ENCODE measurements at regions not wholly inside any gene's neighbourhood (a gene's known extent, or its start where the extent isn't known, plus 50 kb on each side); places are given as distances from the start of the nearest gene placed in this dataset.

- in situ Hi-C loops (cut with HindIII; ENCODE audit: extremely low pct_ligation_motif_present, low pct_unique_long_range_greater_than_20kb), result no loop called here
- no peaks in the 10 kb centered on the region for H3K27me3 ChIP-seq (ENCODE audit: control insufficient read depth in 1 of 2, insufficient read depth in 2 of 2, low read length in 2 of 2)
- TF ChIP-seq ZNF501 (CRISPR knock-in tag; IDR thresholded peaks at IDR 0.05), result no peak
- no peak for TF ChIP-seq ZNF430 (CRISPR knock-in tag; IDR thresholded peaks at IDR 0.05)
- TF ChIP-seq PPARG (CRISPR knock-in tag; conservative IDR thresholded peaks at IDR 0.05), result no peak
- no peak for TF ChIP-seq ZNF468 (CRISPR knock-in tag; IDR thresholded peaks at IDR 0.05)
- TF ChIP-seq ZNF577 (CRISPR knock-in tag; IDR thresholded peaks at IDR 0.05; ENCODE audit: borderline replicate concordance, low read depth), result no peak
- no peak for TF ChIP-seq ZNF768 (CRISPR knock-in tag; IDR thresholded peaks at IDR 0.05)
- no peak for TF ChIP-seq ETV6 (CRISPR knock-in tag; conservative IDR thresholded peaks at IDR 0.05)
- TF ChIP-seq MBNL3 (CRISPR knock-in tag; conservative IDR thresholded peaks at IDR 0.05), result no peak
- TF ChIP-seq ZMAT3 (CRISPR knock-in tag; conservative IDR thresholded peaks at IDR 0.05), result no peak
- TF ChIP-seq ZNF510 (CRISPR knock-in tag; IDR thresholded peaks at IDR 0.05; ENCODE audit: low read depth), result no peak
- no peak for TF ChIP-seq ZBTB7B (CRISPR knock-in tag; IDR thresholded peaks at IDR 0.05)
- TF ChIP-seq ATRX (CRISPR knock-in tag; IDR thresholded peaks at IDR 0.05; ENCODE audit: borderline replicate concordance), result no peak
- no peak for TF ChIP-seq DR1 (CRISPR knock-in tag; IDR thresholded peaks at IDR 0.05)
- TF ChIP-seq NCOA5 (CRISPR knock-in tag; IDR thresholded peaks at IDR 0.05), result no peak
- TF ChIP-seq ZNF777 (CRISPR knock-in tag; IDR thresholded peaks at IDR 0.05), result no peak
- intact Hi-C loops (cut with micrococcal nuclease; ENCODE audit: unreplicated experiment), result no loop called here
- H4K20me1 ChIP-seq (ENCODE audit: insufficient read depth, low read length), result no peaks in the 10 kb centered on the region
- CTCF ChIA-PET (ENCODE audit: low intra/inter-chr PET ratio, low total read pairs), result no interaction called here
- H3K4me1 ChIP-seq (ENCODE audit: insufficient read depth, low read length), result no peaks in the 10 kb centered on the region
- H2AFZ ChIP-seq (ENCODE audit: low read length), result no peak overlapping the region
- no peaks in the 10 kb centered on the region for H3K36me3 ChIP-seq (replicated peaks in 1 of 2; ENCODE audit: control insufficient read depth in 1 of 2, insufficient read depth in 2 of 2, low read length in 2 of 2)
- H3K9ac ChIP-seq (ENCODE audit: insufficient read depth, low read depth, low read length), result no peak overlapping the region
- no peaks in the 10 kb centered on the region for H3K79me2 ChIP-seq (ENCODE audit: insufficient read depth, low read length)
- no peak for DNase-seq (ENCODE audit: low spot score)
- no TSS peak for BruUV-seq (replicated peaks)
- ATAC-seq, result no peak
- FAIRE-seq, result no peak
- POLR2A ChIA-PET, result no interaction called here
- H3K4me2 ChIP-seq (ENCODE audit: low read depth, low read length), result no peak overlapping the region
- no peak overlapping the region for H3K4me3 ChIP-seq (replicated peaks in 1 of 3; ENCODE audit: insufficient read depth in 1 of 3, low read depth in 2 of 3, low read length in 3 of 3)
- no peak overlapping the region for H3K27ac ChIP-seq (ENCODE audit: extremely low read length, insufficient read depth, low read length)
- no peaks in the 10 kb centered on the region for H3K9me3 ChIP-seq (ENCODE audit: low read length)
Measured at GRCh38 chr2:65856423-65856822, 424.0 kb upstream of the SPRED2 start.
